ENCODE measurements at regions not wholly inside any gene's neighbourhood (a gene's known extent, or its start where the extent isn't known, plus 50 kb on each side); places are given as distances from the start of the nearest gene placed in this dataset.

DNA sequence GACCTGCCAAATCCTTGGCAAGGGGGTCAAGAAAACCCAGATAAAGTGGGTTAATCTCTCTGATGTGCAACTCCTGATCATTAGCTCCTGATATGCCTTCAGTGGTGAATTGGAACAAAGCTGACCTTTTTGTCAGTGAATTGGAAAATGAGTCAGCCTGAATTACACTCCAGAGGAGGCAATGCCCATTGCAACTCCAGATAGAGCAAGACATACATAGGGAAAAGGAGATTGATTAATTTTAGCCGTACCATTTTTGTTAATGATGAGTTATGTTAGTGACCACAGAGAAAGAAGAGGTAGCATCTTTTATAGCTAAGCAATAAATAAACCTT is 195.2 kb upstream of the CADPS start:
- Histone ChIP-seq H3K4me1 (no peaks in the 10 kb centered on the region), H3K36me3 (no peaks in the 10 kb centered on the region), H3K27me3 (no peaks in the 10 kb centered on the region), H3K9me3 (no peaks in the 10 kb centered on the region), H3K27ac (no peak overlapping the region), H3K4me3 (no peak overlapping the region)
- WGBS, 4 donors, result 73 to 89% (median 85%) methylated on average over 1 of the region's 1 CpG
- TF ChIP-seq POLR2A (IDR thresholded peaks at IDR 0.05), result no peak
- TF ChIP-seq, protein P1, sequence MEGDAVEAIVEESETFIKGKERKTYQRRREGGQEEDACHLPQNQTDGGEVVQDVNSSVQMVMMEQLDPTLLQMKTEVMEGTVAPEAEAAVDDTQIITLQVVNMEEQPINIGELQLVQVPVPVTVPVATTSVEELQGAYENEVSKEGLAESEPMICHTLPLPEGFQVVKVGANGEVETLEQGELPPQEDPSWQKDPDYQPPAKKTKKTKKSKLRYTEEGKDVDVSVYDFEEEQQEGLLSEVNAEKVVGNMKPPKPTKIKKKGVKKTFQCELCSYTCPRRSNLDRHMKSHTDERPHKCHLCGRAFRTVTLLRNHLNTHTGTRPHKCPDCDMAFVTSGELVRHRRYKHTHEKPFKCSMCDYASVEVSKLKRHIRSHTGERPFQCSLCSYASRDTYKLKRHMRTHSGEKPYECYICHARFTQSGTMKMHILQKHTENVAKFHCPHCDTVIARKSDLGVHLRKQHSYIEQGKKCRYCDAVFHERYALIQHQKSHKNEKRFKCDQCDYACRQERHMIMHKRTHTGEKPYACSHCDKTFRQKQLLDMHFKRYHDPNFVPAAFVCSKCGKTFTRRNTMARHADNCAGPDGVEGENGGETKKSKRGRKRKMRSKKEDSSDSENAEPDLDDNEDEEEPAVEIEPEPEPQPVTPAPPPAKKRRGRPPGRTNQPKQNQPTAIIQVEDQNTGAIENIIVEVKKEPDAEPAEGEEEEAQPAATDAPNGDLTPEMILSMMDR (IDR thresholded peaks at IDR 0.05), result no peak
- DNase-seq, result no peak
- ATAC-seq, result no peak
- intact Hi-C loops (cut with DNase I), result no loop called here

DNA sequence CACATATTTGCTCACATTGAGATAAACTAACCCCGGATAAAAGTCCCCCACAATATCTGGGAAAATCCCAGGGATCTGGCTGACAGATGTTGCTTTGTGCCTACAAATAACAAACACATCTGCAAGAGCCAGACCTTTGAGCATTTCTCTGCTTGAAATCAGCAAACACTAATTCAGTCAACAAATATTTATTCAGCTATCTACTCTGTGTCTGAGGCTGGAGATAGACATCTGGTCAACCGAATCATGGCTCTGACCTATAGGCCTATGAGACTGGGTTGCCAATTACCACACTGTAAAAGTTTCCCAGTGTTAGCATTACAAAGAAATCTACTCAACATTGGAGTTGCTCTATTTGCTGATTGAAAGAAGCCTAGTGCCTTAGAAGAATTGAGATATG is 201.1 kb upstream of the CADPS start:
- peaks cover 0 to 2% (median 0%) of the 10 kb centered on the region in 12 donors for H3K9me3 ChIP-seq
- H3K27ac ChIP-seq, result no peak overlapping the region
- WGBS, 4 donors, result 75 to 83% (median 76%) methylated on average over 2 of the region's 2 CpGs
- no peak for ATAC-seq
- no peaks in the 10 kb centered on the region for H3K27me3 ChIP-seq
- no peaks in the 10 kb centered on the region for H3K4me1 ChIP-seq
- intact Hi-C loops (cut with DNase I), result no loop called here
- no peaks in the 10 kb centered on the region for H3K36me3 ChIP-seq
- TF ChIP-seq, protein P1 (IDR thresholded peaks at IDR 0.05), result no peak
- no peak for TF ChIP-seq POLR2A (IDR thresholded peaks at IDR 0.05)
- DNase-seq, result no peak
- H3K4me3 ChIP-seq, result no peak overlapping the region

DNA sequence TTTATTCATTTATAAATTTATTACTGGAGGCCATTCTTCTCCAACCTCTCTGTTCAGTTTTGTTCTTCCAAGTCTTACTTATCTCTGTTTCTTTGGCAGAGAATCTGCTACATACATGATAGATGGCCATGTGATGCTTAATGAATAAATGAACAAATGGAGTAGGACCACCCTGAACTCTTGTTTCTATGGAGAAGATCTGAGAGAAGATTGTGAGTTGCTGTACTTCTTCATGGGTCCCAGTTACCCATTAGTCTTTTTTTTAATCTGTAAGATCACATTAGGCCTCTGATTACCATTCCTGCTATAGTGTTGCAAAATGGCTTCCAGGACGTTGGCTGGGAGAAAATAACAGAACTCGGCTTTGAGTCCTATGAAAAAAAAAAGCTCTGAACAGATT is 191.9 kb upstream of the SYNPR start:
- DNase-seq (no peak), ATAC-seq (no peak)
- Histone ChIP-seq H3K27me3 (no peaks in the 10 kb centered on the region), H3K4me3 (no peak overlapping the region), H3K27ac (no peak overlapping the region), H3K9me3 (peaks cover 0 to 25% (median 1%) of the 10 kb centered on the region in 12 donors), H3K4me1 (no peaks in the 10 kb centered on the region), H3K36me3 (no peaks in the 10 kb centered on the region)
- intact Hi-C loops (cut with DNase I), result no loop called here
- WGBS, 4 donors, result 62 to 76% (median 67%) methylated on average over 2 of the region's 2 CpGs
- no peak for TF ChIP-seq POLR2A (IDR thresholded peaks at IDR 0.05)
- TF ChIP-seq, protein P1 (IDR thresholded peaks at IDR 0.05), result no peak

DNA sequence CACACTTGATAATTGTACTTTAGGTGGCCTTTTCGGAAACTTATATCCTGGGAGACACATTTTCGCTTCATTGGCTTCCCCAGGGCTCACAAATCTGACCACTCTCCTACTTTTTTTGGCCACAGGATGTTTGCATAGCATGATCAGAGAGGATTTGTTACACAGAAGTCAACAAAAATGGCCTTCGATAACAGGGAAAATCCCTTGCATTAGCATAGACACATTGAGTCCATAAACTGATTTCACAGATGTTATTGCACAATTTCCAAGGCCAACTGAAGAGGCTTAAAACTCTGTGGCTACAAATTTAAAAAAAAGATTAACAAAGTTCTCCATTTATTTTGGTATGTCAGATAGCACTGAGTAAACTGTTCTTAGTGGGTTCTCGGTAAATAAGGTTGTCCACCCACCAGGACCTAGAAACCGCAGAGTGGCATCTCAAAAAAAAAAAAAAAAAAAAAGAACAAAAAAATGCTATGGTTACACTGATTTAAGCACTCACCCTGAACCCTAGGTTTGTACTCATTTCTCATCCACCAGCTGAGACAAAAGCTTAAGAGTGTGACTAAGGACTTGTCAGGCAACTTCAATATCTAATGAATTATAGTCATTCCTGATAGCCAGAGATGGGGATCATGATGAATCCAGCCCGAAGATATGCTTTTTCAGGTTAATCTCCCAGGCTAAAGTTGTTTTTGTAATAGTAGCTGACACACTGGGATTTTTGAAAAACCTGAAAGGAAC is 188.9 kb upstream of the SYNPR start:
- Histone ChIP-seq H3K4me1 (no peaks in the 10 kb centered on the region), H3K36me3 (no peaks in the 10 kb centered on the region), H3K27me3 (no peaks in the 10 kb centered on the region), H3K4me3 (no peak overlapping the region), H3K27ac (no peak overlapping the region), H3K9me3 (no peaks in the 10 kb centered on the region)
- 73 to 84% (median 76%) methylated on average over 6 of the region's 6 CpGs for WGBS, 4 donors
- ATAC-seq (no peak), DNase-seq (no peak)
- TF ChIP-seq, protein P1 (IDR thresholded peaks at IDR 0.05), result no peak
- no peak for TF ChIP-seq POLR2A (IDR thresholded peaks at IDR 0.05)
- intact Hi-C loops (cut with DNase I), result no loop called here

All from heart left ventricle (tissue), 16 donors.